Daoy (cell line): ENCODE measurements at regions not wholly inside any gene's neighbourhood (a gene's known extent, or its start where the extent isn't known, plus 50 kb on each side); places are given as distances from the start of the nearest gene placed in this dataset.
"Not testable (repeated sequence)": the region's sequence is repeated elsewhere in the genome, so short reads cannot be mapped to it uniquely, and the experiment has no call there.

Source experiments
- DNase-seq: peaks from one replicate; pipeline ENCODE4 v3.0.0-alpha.2; 2015; ENCODE audit warnings: low read depth

DNA sequence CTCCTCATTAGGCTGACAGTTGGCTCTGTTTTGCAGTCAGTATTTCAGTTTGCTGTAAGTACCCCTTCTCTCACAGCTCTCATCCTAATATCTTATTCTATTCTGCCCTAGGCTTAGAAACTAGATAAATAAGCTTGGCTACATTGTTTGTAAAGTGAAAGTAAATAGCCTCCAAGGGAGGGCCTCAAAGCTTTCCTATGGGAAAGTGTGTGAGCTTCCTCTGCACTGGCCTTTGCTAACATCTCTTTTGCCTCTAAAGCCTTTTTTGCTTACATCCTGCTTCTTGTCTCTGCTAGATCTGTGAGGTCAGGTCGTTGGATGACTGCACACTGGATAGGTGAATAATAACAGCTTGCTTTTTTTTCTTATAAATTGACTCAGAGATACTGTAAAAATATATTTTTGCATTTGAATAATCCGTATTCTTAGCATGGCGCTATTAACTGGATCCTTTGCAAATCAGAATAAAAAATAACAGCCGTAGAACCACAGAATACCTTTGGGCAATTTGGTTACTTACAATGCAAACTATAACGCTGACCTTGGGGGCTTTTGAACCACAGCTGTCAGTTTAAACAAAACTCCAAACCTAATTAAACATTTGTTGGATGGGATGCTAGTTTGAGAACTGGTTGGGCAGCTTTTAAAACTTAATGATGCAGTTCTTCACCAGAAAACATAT is 55.1 kb downstream of the TTC6 start:
- DNase-seq, result peak; percentile 54

DNA sequence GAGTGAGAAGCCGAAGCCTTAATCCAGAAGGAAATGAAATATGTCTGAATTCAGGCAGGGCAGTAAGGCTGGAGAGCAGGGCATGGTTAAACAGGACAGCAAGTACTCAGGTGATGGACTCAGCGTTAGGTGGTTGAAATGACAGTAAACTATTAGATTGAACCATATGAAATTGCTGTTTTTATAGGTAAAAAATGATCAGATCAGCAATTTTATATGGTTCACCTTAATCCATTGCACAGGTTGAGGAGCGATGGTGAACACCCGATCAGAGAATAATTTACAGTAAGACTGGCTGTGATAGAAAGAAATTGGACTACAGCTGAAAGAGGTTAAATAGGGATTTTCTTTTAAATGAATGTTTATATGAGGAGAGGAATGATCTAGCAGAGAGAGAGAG is 56.6 kb downstream of the TTC6 start:
- DNase-seq, result no peak

DNA sequence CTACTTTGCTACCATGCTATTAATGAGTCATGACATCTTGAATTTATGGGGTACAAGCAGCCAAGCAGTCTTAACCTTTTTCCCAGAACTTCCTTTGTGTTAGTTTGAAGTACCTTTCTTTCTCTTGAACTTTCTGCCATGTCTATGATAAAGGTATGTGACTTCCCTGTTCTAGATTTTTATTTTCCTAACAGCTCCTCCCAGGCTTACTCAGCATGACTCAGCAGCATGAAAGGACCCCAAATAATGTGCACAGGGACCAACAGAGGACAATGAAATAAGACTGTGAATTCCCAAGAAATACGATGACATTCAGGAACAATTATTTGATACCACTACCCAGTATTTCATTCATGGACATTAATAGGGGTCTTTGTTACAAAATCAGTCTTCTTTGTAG is 60.0 kb downstream of the TTC6 start:
- DNase-seq, result peak; percentile 76

DNA sequence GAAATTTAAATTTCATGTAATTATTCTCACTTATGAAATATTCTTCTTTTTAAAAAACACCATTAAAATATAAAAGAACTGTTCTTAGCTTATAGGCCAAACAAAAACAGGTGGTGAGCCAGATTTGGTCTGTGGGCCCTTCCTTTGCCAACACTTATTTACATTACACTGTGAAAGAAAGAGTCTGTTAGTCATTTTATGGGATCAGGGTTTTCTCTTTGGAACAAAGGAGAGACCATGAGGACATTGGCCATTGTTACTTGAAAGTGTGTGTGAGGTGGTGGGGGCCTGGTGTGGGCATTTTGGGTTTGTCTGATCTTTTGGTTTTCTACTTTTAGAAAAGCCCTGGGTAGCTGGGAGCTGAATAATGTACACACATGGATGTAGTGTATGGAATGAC is 62.7 kb downstream of the TTC6 start:
- DNase-seq, result peak; percentile 47

DNA sequence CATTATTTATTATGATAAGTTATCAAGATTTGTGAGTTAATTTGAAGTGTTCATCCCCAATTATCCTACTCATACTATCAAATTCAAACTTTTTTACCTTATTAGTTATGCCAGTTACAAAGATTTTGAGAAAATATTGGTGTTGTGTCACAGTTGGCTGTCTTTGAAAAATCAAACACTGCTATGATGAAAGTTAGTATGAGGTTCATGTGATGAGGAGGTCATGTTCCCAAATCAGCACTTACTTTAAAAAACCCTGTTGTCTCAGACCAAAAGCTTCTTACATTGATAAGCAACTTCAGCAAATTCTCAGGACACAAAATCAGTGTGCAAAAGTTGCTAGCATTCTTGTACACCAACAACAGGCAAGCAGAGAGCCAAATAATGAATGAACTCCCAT is 68.1 kb downstream of the TTC6 start:
- no peak for DNase-seq

DNA sequence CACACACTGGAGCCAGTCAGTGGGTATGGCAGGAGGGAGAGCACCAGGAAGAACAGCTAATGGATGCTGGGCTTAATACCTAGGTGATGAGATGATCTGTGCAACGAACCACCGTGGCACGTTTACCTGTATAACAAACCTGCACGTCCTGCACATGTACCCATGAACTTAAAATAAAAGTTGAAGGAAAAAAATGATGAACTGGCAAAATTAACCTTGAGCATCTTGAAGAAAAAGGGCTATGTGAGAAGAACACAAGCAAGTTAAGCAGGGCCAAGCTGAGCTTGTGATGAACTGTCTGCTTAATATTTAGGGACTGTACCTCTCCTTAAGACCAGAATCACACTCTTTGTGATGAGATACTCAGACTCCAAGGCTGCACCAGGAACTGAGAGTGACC is 70.0 kb downstream of the TTC6 start:
- no peak for DNase-seq

DNA sequence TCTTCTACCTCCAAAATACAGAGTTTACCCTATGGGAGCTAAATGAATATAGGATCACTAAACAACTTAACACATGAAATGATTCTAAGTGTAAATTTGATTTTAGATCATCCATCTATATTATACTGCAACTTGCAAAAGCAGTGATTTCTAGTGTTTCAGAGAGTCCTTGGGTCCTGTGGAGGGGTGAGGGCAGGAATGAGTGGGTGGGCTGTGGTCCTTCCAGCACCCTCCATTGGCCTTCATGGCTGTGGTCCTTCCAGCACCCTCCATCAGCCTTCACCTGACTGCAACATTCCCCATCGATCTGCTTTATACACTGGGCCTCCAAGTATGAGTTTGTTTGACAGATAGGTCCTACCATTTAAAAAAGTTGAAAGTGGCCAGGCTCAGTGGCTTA is 70.5 kb downstream of the TTC6 start:
- no peak for DNase-seq

DNA sequence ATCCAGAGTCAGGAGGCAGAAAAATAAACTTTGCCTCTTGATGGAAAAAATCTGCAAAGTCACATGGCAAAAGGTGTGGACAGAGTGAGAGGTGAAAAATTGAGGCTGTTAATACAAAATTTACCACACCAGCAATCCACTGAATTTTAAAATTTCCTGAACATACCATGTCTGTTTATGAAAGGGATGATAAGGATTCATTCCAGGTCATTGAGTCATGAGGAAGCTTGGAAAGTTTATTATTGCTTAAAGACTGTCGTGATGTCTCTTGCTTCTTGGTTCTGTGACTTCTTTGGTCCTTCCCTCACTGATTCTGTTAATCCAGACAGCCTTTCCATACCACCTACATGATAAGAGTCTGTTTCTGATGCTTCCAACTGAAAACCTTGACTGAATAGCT is 73.2 kb downstream of the TTC6 start:
- peak; percentile 51 for DNase-seq

DNA sequence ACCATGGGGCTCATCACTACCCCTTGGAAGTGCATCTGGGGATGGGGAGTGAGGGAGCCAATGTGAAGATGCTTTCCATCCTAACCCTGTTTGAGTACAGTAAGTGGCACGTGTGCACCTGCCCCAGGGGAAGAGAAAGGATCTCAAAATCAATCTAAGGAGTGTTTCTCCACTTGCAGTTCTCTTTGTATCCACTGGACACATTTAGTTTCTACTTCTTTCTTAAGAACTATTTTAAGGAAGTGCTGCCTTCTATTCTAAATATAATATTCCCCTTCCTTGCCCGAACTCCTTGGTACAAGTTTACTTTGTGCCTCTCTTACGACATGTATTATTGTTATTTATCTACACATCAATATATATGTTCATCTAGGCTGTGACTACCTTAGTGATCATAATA is 73.8 kb downstream of the TTC6 start:
- DNase-seq, result no peak

DNA sequence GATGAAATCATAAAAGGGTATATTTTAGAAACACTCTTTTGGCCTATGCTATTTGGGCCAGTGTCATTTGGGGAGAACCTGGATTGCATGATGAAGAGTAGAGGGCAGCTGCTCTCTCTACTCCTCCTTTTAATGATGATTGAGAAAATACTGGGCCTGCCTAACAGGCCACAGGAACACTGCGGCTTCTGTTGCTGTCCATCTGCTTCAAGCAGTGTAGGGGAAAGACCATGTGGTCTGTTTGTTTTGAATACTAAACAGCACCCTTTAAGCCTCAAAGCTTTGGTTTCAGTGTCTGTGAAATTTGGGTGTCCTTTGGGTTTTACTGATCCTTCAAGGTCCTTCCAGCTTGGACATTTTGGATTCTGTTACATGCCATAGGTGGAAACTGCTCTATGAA is 78.0 kb downstream of the TTC6 start:
- no peak for DNase-seq

DNA sequence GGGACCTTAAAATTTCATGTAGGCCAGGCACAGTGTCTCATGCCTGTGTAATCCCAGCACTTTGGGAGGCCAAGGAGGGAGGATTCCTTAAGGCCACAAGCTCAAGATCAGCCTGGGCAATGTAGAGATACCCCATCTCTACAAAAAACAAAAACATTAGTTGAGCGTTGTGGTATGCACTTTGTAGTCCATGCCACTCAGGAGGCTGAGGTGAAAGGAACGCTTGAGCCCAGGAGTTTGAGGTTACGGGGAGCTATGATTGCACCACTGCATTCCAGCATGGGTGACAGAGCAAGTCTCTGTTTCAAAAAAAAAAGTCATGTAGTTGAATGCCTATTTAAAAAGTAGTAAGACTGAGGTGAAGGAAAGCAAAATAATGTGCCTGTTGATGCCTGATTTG is 83.5 kb downstream of the TTC6 start:
- peak; percentile 75 for DNase-seq

DNA sequence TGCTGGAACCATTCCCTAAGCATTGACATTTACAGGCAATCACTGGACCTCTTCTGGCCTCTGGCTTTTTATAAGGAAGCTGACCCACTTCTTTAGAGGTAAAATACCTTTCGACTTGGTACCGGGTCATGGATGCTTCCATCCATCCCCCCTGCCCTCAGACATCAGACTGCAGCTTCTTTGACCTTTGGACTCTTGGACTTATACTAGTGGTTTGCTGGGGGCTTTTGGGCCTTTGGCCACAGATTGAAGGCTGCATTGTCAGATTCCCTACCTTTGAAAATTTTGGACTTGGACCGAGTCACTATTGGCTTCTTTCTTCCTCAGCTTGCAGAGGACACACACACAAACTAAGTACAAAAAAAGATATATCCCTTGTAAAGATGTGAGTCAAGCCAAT is 86.1 kb downstream of the TTC6 start:
- no peak for DNase-seq

DNA sequence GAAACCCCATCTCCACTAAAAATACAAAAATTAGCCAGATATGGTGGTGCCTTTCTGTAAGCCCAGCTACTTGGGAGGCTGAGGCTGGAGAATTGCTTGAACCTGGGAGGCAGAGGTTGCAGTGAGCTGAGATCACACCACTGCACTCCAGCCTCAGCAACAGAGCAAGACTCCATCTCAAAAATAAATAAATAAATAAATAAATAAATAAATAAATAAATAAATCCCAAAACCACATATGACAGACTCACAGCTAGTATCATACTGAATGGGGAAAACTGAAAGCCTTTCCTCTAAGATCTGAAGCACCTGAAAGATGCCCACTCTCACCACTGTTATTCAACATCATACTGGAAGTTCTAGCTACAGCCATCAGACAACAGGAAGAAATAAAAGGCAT is 97.3 kb downstream of the TTC6 start:
- not testable (repeated sequence) for DNase-seq

DNA sequence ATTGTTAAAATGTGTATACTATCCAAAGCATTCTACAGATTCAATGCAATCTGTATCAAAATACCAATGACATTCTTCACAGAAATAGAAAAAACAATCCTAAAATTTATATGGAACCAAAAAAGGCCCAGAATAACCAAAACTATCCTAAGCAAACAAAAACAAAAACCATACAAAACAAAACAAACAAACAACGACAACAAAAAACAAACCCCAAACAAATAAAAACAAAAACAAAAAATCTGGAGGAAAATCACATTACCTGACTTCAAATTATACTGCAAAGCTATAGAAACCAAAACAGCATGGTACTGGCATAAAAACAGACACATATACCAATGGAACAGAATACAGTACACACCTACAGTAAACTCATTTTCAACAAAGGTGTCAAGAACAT is 98.0 kb downstream of the TTC6 start:
- DNase-seq, result not testable (repeated sequence)

DNA sequence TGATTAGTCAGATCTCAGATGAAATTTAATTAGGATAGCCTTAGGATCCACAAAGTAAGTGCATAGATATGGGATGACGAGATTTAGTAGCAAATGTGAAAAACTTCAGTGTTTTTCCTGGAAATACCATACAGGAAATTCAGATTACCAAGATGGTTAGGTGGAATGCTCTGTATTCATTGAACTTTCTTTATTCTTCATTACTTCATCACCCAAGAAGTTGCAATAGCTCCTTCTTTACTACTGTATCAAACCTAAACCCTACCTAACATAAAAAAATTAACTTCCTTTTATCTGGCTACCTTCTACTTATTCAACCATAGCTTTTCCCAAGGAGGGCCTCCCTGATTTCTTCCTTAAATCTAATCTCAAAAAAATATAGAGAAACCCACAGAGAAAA is 100.4 kb downstream of the TTC6 start:
- no peak for DNase-seq

DNA sequence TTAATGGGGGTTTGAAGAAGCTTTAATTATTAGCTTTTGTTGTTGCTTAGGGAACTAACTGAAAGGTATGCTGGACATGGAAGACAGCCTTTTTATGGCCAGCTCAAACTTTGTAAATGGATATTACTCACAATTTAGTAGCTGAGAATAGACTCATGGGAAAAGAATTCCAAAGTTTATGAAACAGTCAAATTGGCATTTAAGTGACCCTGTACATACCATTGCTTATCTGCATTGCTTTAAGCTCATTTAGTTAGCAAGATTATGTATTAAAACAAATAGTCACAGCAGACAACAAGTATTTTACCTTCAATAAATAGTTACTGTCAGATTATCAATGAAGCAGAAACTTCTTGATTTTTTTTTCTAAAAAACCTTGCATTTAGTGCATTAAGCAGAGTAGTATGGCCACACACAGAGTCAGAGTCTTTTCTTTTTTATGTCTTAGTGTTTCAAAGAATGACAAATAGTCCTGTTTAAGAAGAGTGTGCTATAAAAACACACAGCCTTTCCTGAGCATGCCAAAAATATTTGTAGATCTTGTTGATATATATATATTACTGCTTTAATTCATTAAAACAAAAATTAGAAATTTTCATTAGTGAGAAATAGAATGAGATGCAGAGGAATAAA is 102.2 kb downstream of the TTC6 start:
- DNase-seq, result peak; percentile 43

DNA sequence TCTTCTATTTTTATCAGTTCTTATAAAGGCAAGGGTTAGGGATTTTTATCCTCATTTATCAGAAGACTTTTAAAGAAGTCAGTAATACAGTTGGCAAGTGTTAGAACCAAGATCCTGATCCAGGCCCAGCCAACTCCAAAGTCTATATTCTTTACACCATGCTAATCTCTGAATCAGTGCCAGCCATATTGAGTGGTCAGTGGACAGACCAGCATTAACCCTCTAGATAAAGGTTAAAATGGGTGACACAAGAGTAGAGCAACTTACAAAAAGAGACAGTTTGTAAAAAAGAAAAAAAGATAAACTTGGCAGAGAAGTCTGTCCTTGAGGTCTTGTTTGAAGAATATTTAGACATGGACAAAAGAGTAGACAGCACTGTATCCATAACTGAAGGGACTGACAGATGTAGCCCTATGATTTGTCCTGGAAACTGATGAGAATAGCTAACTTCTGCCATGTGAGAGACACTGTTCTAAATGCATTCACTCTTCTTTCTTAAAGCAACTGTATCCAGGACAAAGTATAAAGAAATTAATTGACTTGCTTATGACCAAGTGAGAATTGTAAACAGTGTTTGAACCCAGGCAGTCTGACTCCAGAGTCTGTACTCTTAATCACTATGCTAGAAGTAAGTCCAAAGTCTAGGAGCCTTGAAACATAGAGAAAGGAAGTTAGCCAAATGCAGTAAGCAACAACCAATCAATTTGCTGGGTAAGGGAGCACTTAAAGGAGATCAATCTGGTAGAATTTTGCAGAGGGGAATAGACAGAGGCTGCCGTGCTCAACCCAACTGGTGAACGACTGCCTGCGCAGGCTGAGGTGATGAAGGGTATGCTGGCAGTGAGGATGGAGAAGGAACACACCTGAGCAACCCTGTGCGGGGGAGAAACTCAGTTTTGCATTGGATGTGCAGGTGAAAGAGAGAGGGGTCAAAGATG is 103.7 kb downstream of the TTC6 start:
- no peak for DNase-seq

DNA sequence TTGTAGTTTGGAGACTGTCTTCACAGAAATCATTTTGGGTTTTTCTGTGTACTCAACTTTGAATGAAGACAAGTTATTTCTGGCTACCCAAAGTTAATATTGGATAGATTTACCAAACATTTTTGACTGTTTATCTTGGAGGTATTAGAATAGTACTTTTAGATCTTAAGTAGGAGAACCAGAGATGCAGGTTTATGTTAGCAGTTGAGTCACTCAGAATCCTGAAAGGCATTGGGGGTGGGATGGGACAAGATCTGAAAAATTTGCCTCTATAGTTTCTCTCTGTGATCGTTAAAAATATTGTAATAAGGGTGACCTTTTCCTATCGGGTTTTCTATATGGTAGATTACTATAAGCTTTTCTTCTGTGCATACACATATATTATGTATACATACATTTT is 112.3 kb downstream of the TTC6 start:
- DNase-seq, result no peak

DNA sequence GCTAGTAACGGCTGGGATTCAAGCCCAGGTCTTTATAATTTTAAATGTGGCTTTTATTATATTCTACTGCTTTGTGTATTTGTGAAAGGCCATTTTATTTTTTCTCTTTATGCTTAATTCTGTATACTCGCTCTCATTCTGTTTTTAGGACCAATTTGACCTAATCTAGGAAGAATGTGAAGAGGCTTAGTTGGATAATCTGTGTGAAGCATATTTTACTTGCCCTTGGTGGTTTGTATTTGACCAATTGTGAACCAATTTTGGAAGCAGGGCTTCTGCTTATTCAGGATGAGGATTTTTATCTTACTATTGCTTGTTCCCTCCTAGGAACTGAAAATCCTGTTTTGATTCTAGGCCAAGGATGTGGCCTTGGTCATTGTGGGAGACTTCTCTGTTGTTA is 113.1 kb downstream of the TTC6 start:
- no peak for DNase-seq

DNA sequence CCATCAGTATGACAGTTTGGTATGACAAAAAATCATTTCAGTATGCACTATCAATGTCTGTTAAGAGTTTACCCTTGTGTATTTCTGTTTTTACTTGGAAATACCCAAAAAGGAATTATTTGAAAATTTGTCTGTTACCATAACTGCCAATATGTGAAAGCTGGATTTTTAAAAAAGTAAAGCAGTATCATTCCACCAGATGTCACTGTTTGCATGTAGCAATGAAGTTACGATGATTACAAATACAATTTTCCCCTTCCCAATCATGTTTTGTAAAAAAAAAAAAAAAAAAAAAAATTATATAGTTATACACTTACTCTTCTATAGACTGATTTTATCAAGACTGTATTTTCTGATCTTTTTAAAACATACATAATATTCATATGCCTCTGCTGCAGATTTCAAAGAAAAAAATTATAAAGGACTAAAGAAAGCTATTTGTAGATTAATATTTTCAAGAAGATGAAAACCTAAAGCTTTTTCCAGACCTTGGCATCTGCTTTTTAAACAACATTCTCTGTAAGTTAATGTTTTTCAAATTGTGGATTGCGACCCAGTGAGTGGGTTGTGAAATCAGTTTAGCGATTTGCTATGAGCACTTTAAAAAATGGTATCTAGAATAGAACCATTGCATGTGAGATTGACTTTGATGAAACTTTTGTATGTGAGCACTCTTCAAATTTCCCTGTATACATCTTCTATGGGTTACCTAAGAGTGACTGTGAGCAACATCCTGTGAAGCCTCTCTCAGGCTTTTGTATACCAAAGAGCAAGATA is 114.2 kb downstream of the TTC6 start:
- peak; percentile 19 for DNase-seq

DNA sequence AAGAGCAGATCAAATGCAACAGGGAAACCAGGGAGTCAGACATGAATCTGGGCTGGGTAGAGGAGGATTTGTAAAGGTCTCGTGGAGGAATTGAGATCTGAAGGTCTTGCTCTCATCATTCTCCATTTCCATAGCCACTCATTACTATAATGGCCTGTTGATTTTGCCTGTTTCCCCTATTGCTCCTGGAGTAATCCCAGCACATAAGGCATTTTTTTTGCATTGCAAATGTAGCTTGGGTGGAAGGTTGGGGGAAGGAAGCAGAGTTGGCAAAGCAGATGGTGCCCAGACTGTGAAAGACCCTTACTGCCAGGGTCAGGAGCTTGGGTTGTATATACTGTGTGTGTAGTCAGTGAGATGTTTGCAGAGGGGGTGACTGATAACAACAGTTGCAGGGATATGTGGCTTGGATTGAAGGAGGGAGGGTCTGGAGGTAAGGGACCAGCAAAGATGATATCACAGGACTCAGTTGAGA is 116.0 kb downstream of the TTC6 start:
- DNase-seq, result no peak
